HG02938 (cell line): ENCODE measurements at regions not wholly inside any gene's neighbourhood (a gene's known extent, or its start where the extent isn't known, plus 50 kb on each side); places are given as distances from the start of the nearest gene placed in this dataset.
A peak's percentile ranks its signal among the peaks of the same experiment; 100 is the strongest.

Experiments
- ATAC-seq: cut with Tn5 transposase; IDR thresholded peaks from one replicate; pipeline ENCODE4 v1.9.1; 2021; ENCODE audit warnings: mild to moderate bottlenecking, moderate library complexity; ENCODE audit not compliant: unreplicated experiment

DNA sequence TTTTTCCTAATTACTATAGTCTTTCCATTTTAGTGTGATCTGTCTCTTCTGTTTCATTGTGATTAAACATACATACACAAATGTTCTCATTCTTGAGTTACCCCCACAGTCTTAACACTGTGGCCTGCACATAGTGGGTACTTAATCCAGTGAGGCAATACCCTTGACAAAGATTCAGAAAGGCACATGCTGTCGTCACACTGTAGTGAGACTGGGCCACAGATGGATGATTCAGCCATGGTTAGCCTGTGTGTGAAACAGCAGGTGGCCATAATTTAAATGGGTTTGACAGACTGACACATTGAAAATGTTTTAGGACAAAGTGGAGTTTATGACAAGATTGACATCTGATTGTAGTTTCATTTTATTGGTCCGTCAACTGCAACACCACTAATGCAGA is 313.1 kb downstream of the C11orf87 start:
- ATAC-seq: no peak

DNA sequence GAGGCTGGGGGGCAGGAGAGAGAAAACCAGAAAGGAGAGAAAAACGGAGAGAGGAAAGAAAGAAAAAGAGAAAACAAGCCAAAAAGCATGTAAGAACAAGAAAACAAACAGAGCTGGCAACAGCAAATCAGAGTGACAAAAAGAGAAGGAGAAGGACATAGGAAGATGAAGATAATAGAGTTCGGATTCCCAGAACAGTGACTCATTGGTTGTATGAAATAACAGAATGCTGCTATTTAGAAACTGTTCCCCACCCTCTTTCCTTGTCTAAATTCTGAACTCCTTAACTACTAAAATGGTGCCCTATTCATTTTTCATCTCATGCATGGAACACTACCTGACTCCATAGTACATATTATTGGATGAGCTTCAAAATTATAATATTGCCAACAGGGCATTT is 317.4 kb downstream of the C11orf87 start:
- ATAC-seq: no peak

DNA sequence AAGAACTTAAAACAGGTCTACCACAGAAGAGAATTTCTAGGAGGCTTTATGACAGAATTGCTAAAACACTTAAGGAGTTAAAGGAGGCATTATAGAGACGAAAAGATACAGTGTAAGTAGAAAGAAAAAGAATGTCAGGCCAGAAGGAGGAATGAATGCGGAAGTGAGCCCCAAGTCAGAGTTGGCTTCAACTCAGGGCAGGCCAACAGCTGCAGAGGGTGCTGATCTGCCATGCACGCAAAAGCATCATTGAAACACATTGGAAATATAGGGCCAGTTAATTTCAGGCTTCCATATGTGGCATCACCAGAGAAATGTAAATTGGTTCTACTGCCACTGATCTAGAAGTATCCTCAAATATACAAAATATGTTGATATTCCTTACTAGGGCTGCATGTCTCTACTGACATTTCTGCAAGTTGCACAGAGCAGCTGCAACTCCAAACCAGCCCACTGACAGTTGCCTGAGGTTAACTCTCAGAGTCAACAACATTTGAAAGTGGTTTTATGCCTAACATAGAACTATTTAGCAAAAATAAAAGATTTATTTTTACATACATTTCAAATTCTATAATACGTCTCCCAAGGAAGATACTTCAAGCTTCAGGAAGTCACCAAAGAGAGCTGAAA is 324.1 kb downstream of the C11orf87 start:
- no peak for ATAC-seq

DNA sequence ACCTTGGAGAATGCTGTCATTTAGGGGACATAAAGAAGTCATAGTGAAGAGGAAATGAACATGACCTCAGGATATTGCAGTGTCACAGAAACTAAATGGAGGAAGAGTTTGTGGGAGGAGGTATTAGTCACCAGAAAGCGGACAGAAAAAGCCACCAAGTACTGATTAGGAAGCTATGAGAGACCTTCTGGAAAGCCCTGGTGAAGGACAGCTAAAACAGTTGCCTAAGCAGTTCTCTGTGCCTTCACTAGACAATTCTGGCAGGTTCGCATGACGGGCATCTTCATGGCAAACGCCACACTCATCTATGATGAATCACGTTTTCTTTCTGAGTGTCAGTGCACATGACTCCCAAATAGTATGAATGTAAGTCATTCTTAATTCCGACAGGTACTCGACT is 325.8 kb downstream of the C11orf87 start:
- ATAC-seq: no peak

DNA sequence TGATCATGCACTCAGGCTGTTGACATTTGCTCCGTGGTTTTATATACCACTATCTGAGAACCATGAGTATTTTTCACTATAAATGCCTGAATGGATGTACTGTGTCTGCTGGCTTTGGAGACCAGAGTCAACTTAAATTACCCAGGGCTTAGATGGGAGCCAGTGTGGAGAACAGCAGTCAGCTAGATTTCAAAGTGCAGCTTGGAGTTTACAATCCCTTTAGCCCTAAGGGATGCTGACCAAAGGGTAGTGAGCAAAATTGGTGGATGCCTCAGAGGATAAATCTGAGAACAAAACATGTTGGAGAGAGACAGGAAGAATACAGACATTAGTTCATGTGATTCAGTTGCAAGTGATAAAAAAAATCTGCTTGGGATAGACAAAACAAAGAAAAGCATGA is 327.5 kb downstream of the C11orf87 start:
- no peak for ATAC-seq

DNA sequence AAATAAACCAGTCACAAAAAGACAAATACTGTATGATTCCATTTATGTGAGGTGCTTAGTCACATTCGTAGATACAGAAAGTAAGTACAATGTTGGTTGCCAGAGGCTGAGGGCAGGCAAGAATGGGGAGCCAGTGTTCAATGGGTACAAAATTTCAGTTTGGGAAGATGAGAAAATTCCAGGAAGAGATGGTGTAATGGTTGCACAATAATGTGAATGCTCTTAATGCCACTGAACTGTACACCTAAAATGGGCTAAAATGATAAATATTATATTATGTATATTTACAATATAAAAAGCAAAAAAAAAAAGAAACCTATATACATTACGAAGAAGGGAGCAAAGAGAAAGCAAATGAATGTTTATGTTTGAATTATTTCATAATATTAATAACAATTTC is 329.0 kb downstream of the C11orf87 start:
- ATAC-seq: no peak

DNA sequence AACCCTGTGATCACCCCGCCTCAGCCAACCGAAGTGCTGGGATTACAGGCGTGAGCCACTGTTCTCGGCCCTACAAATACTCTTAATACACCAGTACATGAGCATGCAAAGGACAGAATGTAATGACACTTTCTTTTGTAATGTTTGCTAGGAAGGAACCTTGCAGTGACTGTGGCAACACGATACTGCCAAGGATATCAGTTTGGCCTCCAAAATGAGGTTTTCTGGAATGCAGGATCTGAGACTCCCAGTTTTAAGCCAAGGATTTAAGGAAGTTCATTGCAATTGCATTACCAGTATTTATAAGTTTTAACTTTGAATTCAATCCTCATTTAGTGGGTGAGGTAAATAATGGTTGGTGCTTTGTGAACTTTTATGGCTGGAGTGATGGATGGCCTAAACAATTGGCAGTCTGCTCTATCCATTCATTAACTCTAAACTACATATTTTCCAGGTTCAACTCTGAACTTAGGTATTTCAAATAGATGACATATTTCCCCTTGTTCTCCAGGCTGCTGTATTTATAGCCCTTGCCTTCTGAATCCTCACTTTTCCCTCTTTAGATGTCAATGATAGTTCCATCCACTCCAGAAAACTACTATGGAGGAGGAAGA is 330.3 kb downstream of the C11orf87 start:
- ATAC-seq: no peak

DNA sequence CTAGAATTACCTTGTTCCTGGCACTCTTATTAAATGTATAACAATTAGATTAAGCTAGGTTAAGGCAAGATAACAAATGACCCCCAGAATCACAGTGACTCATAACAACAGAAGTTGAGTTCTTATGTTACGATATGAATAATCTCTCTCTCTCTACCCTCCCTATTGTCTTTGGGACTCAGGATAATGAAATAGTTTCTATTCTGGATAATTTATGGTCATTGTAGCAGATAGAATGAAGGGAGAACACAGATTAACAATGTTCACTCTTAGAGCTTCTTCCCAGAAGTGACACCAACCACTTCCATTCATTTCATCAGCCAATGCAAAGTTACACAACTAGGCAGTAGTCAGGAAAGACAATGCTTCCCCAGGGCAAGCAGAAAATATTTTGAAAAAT is 334.5 kb downstream of the C11orf87 start:
- no peak for ATAC-seq

DNA sequence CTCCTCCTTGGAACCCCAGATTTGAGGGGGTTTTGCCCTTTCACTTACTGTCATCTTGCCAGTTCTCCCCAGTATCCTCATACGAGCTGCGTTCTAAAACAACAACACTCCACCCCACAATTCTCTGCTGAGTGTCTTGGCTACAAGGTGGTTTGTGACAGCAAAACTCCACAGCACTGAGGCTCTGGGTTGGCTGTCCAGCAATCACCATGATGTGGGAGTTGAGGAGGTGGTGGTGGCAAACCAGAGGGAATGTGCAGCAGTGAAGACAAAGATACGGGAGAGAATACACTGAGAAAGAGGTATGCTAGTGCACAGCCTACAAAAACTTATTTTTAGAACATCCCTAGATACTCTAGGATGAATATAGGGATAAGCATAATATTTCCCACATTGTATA is 335.0 kb downstream of the C11orf87 start:
- ATAC-seq: no peak

DNA sequence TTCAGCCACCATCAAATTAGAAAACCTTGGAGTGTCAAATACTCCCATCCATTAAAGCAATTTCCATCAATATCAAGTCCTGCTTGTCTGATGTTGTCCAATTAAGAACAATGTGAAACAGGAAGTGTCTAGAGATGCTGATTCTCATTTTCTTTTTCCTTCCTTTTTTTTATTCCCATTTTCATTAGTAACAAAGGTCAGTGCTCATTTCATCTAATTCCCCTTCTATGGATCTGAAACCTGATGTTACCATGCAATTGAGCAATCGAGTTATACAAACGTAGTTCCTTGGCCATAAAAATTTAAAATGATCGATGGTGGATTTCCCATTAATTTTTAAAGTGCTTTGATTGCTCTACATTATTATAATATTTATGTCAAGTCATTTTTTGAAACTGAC is 330.6 kb upstream of the ZC3H12C start:
- no peak for ATAC-seq

DNA sequence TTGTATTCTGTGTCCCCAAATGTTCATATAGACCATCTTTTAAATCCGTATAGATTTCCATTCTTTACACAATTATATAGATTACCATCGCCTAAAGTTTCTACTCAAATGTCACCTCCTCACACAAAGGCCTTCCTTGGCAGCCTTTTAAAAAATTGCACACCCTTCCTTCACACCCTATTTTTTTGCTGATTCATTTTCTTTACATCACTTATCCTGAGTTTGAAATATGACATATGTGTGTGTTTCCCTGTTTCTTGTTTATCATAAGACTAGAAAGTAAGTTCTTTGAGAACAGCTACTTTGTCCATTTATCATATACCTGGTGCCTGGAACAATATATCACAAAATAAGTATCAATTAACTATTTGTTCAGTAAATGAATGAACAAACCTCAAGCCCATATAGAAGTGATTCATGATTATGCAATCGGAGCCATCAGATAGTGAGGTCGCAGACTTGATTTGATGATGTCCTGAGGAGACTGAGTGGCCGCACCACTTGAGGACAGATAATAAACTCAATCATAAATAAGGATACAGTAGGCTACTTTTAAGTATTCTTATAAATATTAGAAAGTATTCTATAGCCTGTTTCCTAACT is 327.4 kb upstream of the ZC3H12C start:
- no peak for ATAC-seq

DNA sequence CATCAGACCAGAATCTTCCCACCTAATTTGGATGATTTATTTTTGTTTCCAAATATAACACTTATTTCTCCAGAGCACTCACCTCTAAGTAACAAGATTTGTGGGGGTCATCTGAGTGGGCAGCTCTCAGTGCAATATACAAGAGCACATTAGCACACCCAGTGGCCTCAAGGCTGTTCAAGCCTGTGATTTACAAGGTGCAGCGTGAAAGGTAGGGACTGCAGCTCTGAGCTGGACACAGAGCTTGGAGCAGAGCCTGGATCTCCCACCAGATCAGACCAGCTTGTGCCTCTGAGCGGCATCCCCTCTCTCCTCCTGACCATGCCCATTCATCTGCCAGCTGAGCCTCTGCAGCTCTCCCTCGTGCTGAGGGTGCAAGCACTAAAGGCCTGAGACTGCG is 323.3 kb upstream of the ZC3H12C start:
- ATAC-seq: no peak

DNA sequence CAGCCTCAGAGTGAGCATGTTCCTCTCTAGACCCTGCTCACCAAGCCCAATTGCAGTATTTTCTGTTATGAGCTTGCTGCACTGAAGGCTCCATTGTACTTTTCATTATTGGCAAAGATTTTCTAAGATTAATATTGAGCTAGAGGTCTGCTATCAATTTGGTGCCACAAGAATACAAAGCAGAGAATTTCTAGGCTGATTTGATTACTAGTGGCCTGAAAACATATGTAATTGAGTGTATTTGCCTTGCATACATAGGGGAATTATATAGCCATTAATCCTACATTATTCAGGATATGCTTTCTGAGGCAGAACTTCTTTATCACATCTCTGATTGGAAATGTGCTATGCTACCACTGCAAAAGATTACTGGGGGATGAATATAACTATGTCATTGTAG is 322.9 kb upstream of the ZC3H12C start:
- no peak for ATAC-seq

DNA sequence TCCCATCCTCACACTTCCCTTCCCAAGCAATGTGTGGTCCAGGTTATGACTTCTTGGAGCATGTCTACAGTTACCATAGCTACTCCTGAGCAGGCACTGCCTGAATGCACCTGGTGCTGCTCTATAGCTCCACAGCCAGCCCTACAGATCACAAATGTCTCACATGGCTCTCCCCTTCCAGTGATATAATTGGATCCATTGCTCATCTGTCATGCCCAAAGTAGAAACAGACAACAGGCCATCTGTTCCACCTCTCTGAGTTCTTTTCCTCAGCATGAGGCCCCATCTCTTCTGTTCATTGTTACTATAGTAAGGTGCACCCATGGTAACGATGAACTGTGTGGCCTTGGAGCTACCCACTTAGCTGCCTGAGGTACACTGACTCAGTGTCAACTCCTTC is 320.3 kb upstream of the ZC3H12C start:
- no peak for ATAC-seq

DNA sequence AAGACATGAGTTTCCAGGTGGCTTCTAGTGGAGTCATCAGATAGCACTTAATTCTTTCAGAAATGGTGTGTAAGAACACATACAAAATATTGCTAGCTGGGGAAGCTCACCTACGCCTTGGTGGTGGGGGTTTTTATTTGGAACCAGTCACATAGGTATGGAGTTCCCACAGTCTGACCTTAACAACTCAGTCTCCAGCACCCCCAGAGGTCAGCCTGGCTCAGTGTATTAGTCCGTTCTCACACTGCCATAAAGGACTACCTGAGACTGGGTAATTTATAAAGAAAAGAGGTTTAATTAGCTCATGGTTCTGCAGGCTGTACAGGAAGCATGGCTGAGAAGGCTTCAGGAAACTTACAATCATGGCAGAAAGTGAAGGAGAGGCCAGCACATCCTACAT is 317.5 kb upstream of the ZC3H12C start:
- no peak for ATAC-seq

DNA sequence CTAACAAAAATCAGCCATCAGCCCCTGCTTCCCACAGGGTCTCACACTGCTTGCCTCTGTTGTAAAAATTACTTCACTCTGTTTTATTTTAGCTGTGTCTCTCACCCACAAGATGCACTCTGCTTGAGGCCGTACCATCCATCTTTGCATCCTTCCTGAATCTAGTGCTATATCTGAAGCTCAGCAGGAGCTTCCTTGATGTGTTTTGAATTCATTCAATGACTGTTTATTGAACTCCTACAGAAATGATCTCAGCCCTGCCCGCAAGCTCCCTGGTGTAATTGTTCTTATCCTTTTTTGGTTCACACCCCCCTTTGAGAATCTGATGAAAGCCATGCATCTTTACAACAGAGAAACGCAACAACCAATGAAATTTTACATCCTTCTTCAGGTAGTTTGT is 310.2 kb upstream of the ZC3H12C start:
- no peak for ATAC-seq

DNA sequence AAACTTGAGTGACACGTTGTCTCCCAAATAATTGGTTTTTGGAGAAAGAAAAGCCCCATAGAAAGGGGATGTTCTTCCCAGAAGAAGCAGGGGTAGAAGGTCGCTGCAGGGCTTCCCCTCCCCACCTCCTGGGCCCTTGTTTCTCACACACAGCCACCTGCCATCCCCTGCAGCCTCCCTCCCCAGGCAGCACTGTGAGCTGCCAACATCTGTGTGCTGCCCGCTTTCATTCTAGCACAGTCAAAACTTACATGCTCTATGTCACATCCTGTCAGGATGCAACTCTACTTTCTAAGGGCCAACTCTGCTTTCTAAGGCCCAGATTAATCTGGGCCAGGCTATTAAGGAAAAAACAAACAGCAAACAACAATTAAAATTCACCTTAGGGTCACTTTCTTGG is 309.4 kb upstream of the ZC3H12C start:
- ATAC-seq: peak; percentile 67

DNA sequence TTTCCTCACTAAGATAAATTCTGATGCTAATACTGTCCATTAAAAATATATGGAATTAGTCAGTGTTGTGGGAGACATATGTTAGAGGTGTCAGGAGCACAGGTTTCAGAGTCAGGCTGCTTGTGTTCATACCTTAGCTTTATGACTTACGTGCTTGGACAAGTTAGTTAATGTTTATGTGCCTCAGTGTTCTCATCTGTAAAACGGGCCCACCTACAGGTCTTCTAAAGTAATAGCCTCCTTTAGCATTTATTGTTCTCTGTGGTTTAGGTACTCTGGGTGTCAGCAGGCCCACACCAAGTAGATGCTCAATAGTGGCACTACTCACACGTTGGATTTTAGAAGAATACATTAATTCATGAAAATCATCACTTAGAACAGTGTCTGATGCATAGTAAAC is 308.7 kb upstream of the ZC3H12C start:
- ATAC-seq: no peak

DNA sequence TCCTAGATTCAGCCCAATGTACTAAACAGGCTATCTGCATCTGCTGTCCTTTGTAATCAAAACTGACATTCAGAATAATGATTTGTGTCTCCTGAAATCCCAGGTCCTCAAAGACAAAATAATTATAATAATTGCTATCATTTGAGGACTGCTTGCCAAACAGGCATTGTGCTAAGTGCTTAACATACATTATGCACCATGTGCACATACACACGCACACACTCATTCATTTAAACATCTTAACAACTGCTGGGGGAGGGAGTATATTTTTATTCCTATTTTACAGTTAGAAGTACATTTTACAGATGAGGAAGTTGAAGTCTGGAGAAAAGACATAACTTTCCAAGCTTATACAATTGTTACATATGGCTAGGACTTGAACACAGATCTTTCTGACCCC is 308.0 kb upstream of the ZC3H12C start:
- ATAC-seq: no peak

DNA sequence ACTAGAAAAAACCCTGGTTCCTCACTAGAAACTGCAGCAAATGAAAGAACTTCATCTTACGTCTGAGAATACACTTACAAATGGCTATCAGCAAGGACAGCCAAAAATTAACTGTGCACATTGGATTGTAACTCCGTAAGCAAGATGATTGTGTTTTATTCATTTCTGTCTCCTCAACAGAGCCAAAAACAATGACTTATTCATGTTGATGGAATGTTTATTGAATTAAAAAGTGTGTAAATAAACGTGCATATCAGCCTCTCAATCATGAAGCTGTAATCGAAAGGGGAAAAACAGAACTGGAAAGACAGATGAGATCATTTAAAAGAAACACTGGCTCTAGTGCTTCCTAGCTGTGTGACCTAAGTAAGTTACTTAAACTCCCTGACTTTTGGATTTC is 307.5 kb upstream of the ZC3H12C start:
- ATAC-seq: no peak

DNA sequence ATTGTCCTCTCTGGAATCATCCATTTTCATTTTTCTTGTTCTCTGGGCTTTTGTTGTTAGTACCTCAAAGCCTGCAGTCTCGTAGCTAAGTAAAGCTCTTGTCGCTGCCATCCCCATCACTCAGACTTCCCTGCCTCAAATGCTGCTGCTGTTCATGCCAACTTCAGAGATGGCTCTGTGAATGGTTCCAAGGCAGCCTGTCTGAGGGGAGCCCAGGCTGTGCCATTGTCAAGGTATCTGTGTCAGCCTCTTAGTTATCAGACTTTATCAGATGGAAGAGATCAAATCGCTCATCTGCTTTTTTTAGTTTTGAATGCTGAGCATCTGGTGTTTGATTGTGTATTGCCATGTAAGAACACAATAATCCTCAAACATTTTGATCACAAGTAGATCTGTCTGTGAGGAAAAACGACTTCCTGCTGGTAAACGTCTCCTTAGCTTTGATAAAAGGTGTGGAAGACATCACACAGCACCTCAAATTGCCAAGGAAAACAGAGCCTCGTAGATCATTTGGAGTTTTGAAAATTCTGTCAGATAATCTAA is 304.2 kb upstream of the ZC3H12C start:
- no peak for ATAC-seq

DNA sequence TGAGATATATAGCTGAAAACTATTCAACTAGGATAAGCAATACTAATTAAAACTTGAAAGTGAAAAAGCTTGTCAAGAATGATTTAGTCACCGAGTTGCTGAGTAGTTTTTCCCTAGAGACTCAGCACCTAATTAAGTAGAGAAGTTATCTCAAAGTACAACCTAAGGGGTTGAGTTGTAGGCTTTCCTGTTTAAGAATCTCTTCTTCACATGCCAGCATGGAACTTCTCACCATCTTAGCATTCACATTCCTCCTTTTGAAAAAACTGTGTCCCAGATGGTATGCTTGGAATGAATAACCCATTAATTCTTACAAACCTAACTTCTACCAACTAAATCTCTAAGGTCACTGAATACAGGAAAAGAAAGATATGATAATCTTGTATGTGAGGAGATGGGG is 303.3 kb upstream of the ZC3H12C start:
- ATAC-seq: no peak

DNA sequence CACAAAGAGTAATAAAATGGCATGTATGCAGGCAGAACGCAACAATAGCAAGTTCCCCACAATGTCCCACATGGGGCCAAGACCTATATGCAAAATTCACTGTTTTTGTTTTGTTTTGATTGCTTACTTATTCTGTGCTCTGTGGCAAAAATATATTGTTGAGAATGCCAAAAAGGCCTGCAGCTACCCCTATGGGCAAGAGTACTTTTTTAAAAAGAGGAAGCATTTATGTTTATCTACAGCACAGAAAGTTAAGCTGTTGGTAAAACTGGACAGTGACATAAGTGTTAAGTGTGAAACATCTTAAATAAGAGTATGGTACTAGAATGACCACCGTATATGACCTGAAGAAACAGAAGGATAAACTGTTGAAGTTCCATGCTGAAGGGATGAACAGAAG is 301.9 kb upstream of the ZC3H12C start:
- no peak for ATAC-seq
